HK-2 (cell line): ENCODE measurements at regions not wholly inside any gene's neighbourhood (a gene's known extent, or its start where the extent isn't known, plus 50 kb on each side); places are given as distances from the start of the nearest gene placed in this dataset.
"Not testable (repeated sequence)": the region's sequence is repeated elsewhere in the genome, so short reads cannot be mapped to it uniquely, and the experiment has no call there.

Experiments used
- DNase-seq: peaks from one replicate; pipeline ENCODE4 v3.0.0-alpha.2; 2018; ENCODE audit not compliant: unreplicated experiment

GRCh38 chr2:116769514-116769913, 1045.0 kb upstream of the DDX18 start:
- DNase-seq: no peak

- no peak for DNase-seq
Observed at GRCh38 chr2:116776556-116776955, 1037.9 kb upstream of the DDX18 start.

- no peak for DNase-seq
Observed at GRCh38 chr2:116787848-116788247, 1026.6 kb upstream of the DDX18 start.

- no peak for DNase-seq
Observed at GRCh38 chr2:116802671-116803070, 1011.8 kb upstream of the DDX18 start.

GRCh38 chr2:116804901-116805300, 1009.6 kb upstream of the DDX18 start:
- DNase-seq: no peak

GRCh38 chr2:116806505-116806904, 1008.0 kb upstream of the DDX18 start:
- DNase-seq: not testable (repeated sequence)

- no peak for DNase-seq
Observed at GRCh38 chr2:116809109-116809508, 1005.4 kb upstream of the DDX18 start.

GRCh38 chr2:116810071-116810470, 1004.4 kb upstream of the DDX18 start:
- DNase-seq: no peak

- no peak for DNase-seq
Observed at GRCh38 chr2:116810645-116811044, 1003.8 kb upstream of the DDX18 start.

GRCh38 chr2:116819355-116819754, 995.1 kb upstream of the DDX18 start:
- DNase-seq: no peak

- no peak for DNase-seq
Observed at GRCh38 chr2:116820986-116821385, 993.5 kb upstream of the DDX18 start.

GRCh38 chr2:116829543-116829942, 984.9 kb upstream of the DDX18 start:
- DNase-seq: not testable (repeated sequence)

- no peak for DNase-seq
Observed at GRCh38 chr2:116832148-116832547, 982.3 kb upstream of the DDX18 start.

GRCh38 chr2:116833052-116833451, 981.4 kb upstream of the DDX18 start:
- no peak for DNase-seq

- no peak for DNase-seq
Observed at GRCh38 chr2:116842164-116842563, 972.3 kb upstream of the DDX18 start.

GRCh38 chr2:116859708-116860107, 954.8 kb upstream of the DDX18 start:
- no peak for DNase-seq

- no peak for DNase-seq
Observed at GRCh38 chr2:116874021-116874420, 940.5 kb upstream of the DDX18 start.

- DNase-seq: no peak
Observed at GRCh38 chr2:116877274-116877673, 937.2 kb upstream of the DDX18 start.

- no peak for DNase-seq
Observed at GRCh38 chr2:116877944-116878343, 936.5 kb upstream of the DDX18 start.

- DNase-seq: no peak
Observed at GRCh38 chr2:116879650-116880160, 934.8 kb upstream of the DDX18 start.

GRCh38 chr2:116891191-116891590, 923.3 kb upstream of the DDX18 start:
- DNase-seq: no peak

GRCh38 chr2:116911540-116911939, 903.0 kb upstream of the DDX18 start:
- no peak for DNase-seq

- no peak for DNase-seq
Observed at GRCh38 chr2:116915673-116916072, 898.8 kb upstream of the DDX18 start.

GRCh38 chr2:116917196-116917595, 897.3 kb upstream of the DDX18 start:
- no peak for DNase-seq

GRCh38 chr2:116918574-116918973, 895.9 kb upstream of the DDX18 start:
- no peak for DNase-seq
